CD4-positive, CD25-positive, alpha-beta regulatory T cell (primary cell): ENCODE measurements at regions not wholly inside any gene's neighbourhood (a gene's known extent, or its start where the extent isn't known, plus 50 kb on each side); places are given as distances from the start of the nearest gene placed in this dataset.

Experiments
- ATAC-seq, 2 donors: fragments of 150-1000 bp; cut with Tn5 transposase; one replicate each; pipeline ENCODE4 v1.10.0; 2021; ENCODE audit warnings: low read depth in 2 of 2, moderate number of reproducible peaks in 2 of 2, moderate library complexity in 1 of 2
- DNase-seq, 3 donors: peaks; one replicate each; pipeline versions ENCODE4 v3.0.0 to v3.0.0-alpha.2; 2012 to 2022; ENCODE audit warnings: mixed read lengths in 1 of 3
- H3K27ac ChIP-seq: one replicate; pipeline ENCODE4 v1.7.0; 2013; ENCODE audit warnings: mild to moderate bottlenecking, low read length; ENCODE audit not compliant: insufficient read depth, poor library complexity, severe bottlenecking
- H3K27me3 ChIP-seq: one replicate; pipeline ENCODE4 v1.7.0; 2013; ENCODE audit warnings: low read length; ENCODE audit not compliant: control insufficient read depth, insufficient read depth
- H3K36me3 ChIP-seq: one replicate; pipeline ENCODE4 v1.7.0; 2013; ENCODE audit warnings: mild to moderate bottlenecking, low read length, moderate library complexity; ENCODE audit not compliant: control insufficient read depth, insufficient read depth
- H3K4me1 ChIP-seq: 2 replicates; pipeline ENCODE4 v1.7.0; 2013; ENCODE audit warnings: mild to moderate bottlenecking, low read length; ENCODE audit not compliant: insufficient read depth, control insufficient read depth, poor library complexity, severe bottlenecking
- H3K4me3 ChIP-seq: one replicate; pipeline ENCODE4 v1.7.0; 2013; ENCODE audit warnings: low read depth, mild to moderate bottlenecking, low read length, moderate library complexity
- H3K9me3 ChIP-seq, 2 experiments: 1 replicate in 1 of 2; 2 replicates in 1 of 2; pipeline ENCODE4 v1.7.0; 2013; ENCODE audit warnings: low read length in 2 of 2, mild to moderate bottlenecking in 1 of 2, moderate library complexity in 1 of 2; ENCODE audit not compliant: control insufficient read depth in 2 of 2
- H3K27ac Mint-ChIP-seq, 3 donors: one replicate each; pipeline ENCODE4 v1.8.0; 2020 to 2022; ENCODE audit warnings: mild to moderate bottlenecking in 3 of 3, mixed read lengths in 3 of 3, moderate library complexity in 2 of 3
- H3K27me3 Mint-ChIP-seq: one replicate; pipeline ENCODE4 v1.8.0; 2022; ENCODE audit warnings: mild to moderate bottlenecking, mixed read lengths
- H3K36me3 Mint-ChIP-seq: one replicate; pipeline ENCODE4 v1.8.0; 2020; ENCODE audit warnings: mixed read lengths
- H3K4me1 Mint-ChIP-seq, 4 donors: one replicate each; pipeline ENCODE4 v1.8.0; 2020 to 2022; ENCODE audit warnings: mixed read lengths in 4 of 4, mild to moderate bottlenecking in 1 of 4
- H3K4me3 Mint-ChIP-seq, 4 donors: one replicate each; pipeline ENCODE4 v1.8.0; 2020 to 2022; ENCODE audit warnings: mild to moderate bottlenecking in 4 of 4, mixed read lengths in 4 of 4, moderate library complexity in 3 of 4
- H3K9me3 Mint-ChIP-seq, 7 donors: one replicate each; pipeline ENCODE4 v1.8.0; 2020 to 2022; ENCODE audit warnings: mixed read lengths in 7 of 7, mild to moderate bottlenecking in 3 of 7, moderate library complexity in 2 of 7

DNA sequence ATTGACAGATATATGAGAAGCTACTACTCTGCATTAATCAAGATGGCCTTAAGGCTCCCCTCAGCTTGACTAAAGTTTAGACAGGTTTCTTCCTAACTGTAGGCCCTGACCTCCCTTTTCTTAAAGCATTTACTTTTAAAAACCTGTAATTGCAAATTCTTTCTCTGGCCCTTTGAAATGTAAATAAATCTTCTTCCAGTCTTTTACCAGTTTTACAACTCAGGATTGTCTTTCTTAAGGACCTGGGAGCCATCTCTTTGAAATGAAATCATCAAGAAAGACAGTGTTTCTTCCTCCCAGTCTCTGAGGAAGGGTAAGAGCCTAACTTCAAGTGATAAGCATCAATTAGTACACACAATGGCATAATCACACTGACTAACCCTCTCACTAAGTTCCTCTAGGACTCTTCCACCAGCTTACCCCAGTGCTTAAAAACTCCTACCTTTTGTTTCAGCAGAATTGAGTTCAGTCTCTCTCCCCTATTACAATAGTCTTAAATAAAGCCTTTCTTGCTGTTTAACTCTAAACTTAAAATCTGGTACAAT, 58.7 kb upstream of the CDH20 start:
- Mint-ChIP-seq H3K36me3 (no peaks in the 10 kb centered on the region), H3K27ac (no peak overlapping the region), H3K4me3 (no peak overlapping the region), H3K27me3 (no peaks in the 10 kb centered on the region), H3K9me3 (peaks cover 0 to 6% (median 2%) of the 10 kb centered on the region in 7 donors), H3K4me1 (no peaks in the 10 kb centered on the region)
- no peak for DNase-seq
- no peak for ATAC-seq
- Histone ChIP-seq H3K27ac (no peak overlapping the region), H3K4me3 (no peak overlapping the region), H3K27me3 (no peaks in the 10 kb centered on the region), H3K4me1 (no peaks in the 10 kb centered on the region), H3K36me3 (no peaks in the 10 kb centered on the region), H3K9me3 (no peaks in the 10 kb centered on the region)

DNA sequence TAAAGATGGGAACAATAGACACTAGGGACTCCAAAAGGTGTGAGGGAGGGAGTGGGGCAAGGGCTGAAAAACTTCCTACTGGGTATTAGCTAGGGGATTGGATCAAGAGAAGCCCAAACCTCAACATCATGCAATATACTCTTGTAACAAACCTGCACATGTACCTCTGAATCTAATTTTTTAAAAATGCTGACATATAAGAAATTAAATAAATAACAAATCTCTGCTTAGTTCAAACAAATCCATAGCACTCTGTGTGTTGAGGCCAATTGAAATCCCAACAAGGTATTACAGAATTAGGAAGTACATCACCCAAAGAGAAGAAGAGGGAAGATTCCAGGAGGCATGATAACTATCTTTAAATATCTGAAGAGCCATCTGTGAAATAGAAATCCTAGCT, 55.4 kb upstream of the CDH20 start:
- no peak overlapping the region for H3K4me3 Mint-ChIP-seq
- H3K27ac ChIP-seq: no peak overlapping the region

DNA sequence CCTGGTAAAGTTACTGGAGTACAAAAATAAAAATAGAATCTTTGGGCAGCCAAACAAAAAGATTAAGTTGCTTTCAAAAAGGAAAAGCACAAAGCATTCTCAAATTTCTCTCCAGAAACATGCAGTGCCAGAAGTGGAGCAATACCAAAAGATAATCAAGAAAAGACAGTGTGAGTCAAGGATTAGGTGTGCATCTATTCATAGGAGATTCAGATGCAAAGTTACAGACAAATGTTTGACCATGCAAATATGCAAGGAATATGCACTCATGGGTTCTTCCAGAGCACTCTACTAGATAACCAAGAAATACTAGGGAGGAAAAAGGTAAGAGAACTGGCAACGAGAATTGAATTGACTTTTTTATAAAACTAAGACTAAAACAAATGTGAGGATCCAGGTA, 51.8 kb upstream of the CDH20 start:
- no peaks in the 10 kb centered on the region for H3K4me1 ChIP-seq
- no peaks in the 10 kb centered on the region for H3K27me3 Mint-ChIP-seq

More for the DNA sequence above, 55.4 kb upstream of the CDH20 start:
- no peak overlapping the region for H3K27ac Mint-ChIP-seq
- Histone ChIP-seq H3K36me3 (no peaks in the 10 kb centered on the region), H3K9me3 (no peaks in the 10 kb centered on the region), H3K27me3 (no peaks in the 10 kb centered on the region), H3K4me3 (no peak overlapping the region), H3K4me1 (no peaks in the 10 kb centered on the region)
- no peaks in the 10 kb centered on the region for H3K36me3 Mint-ChIP-seq
- H3K4me1 Mint-ChIP-seq: no peaks in the 10 kb centered on the region
- DNase-seq (no peak), ATAC-seq (no peak)
- H3K9me3 Mint-ChIP-seq: peaks cover 0 to 10% (median 4%) of the 10 kb centered on the region in 7 donors
- no peaks in the 10 kb centered on the region for H3K27me3 Mint-ChIP-seq

DNA sequence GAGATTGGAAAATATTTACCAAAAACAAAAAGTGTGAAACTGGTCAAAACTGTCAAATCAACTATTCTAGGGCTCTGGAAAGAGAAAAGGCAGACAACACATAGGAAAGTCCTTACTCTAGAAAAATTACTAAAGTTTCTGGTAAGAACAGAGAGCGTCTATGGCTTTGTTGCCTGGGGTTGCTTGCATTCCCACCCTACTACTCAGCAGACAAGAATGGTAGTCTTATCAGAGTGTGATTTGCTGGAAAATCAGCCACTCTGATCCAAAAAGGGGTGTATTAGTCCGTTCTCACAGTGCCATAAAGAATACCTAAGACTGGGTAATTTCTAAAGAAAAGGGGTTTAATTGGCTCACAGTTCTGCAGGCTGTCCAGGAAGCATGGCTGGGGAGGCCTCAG, 50.3 kb upstream of the CDH20 start:
- Mint-ChIP-seq H3K4me3 (no peak overlapping the region), H3K9me3 (peaks cover 0 to 10% (median 3%) of the 10 kb centered on the region in 7 donors), H3K27me3 (no peaks in the 10 kb centered on the region), H3K4me1 (no peaks in the 10 kb centered on the region), H3K27ac (peak overlapping the region in 1 of 3 donors; percentile 15), H3K36me3 (no peaks in the 10 kb centered on the region)
- ATAC-seq (no peak), DNase-seq (no peak)
- no peak overlapping the region for H3K4me3 ChIP-seq
- H3K4me1 ChIP-seq: no peaks in the 10 kb centered on the region
- H3K36me3 ChIP-seq: no peaks in the 10 kb centered on the region
- no peak overlapping the region for H3K27ac ChIP-seq
- no peaks in the 10 kb centered on the region for H3K9me3 ChIP-seq
- no peaks in the 10 kb centered on the region for H3K27me3 ChIP-seq

More for the DNA sequence above, 51.8 kb upstream of the CDH20 start:
- no peak for DNase-seq
- H3K4me3 ChIP-seq: no peak overlapping the region
- no peak overlapping the region for H3K27ac ChIP-seq
- no peaks in the 10 kb centered on the region for H3K36me3 ChIP-seq
- Mint-ChIP-seq H3K4me1 (no peaks in the 10 kb centered on the region), H3K9me3 (peaks cover 0 to 10% (median 4%) of the 10 kb centered on the region in 7 donors), H3K27ac (no peak overlapping the region), H3K4me3 (no peak overlapping the region), H3K36me3 (no peaks in the 10 kb centered on the region)
- H3K27me3 ChIP-seq: no peaks in the 10 kb centered on the region
- ATAC-seq: no peak
- H3K9me3 ChIP-seq: no peaks in the 10 kb centered on the region
